GM19455 (cell line): ENCODE measurements at regions not wholly inside any gene's neighbourhood (a gene's known extent, or its start where the extent isn't known, plus 50 kb on each side); places are given as distances from the start of the nearest gene placed in this dataset.

Source experiments
- ATAC-seq: cut with Tn5 transposase; IDR thresholded peaks from one replicate; pipeline ENCODE4 v1.9.1; 2021; ENCODE audit not compliant: unreplicated experiment

- ATAC-seq, result peak; percentile 77
These were observed 212.7 kb upstream of the JUN start for GRCh38 chr1:58996341-58997059.

GRCh38 chr1:58997060-58997411, 213.2 kb upstream of the JUN start:
- peak; percentile 84 for ATAC-seq

- ATAC-seq, result no peak
These were observed 213.8 kb upstream of the JUN start for GRCh38 chr1:58997637-58998036.

- ATAC-seq, result no peak
These were observed 215.8 kb upstream of the JUN start for GRCh38 chr1:58999676-59000075.

GRCh38 chr1:59004755-59005154, 220.9 kb upstream of the JUN start:
- ATAC-seq, result no peak

- ATAC-seq, result peak; percentile 57
These were observed 221.8 kb upstream of the JUN start for GRCh38 chr1:59005491-59006288.

GRCh38 chr1:59006289-59006658, 222.4 kb upstream of the JUN start:
- ATAC-seq, result no peak

- ATAC-seq, result no peak
These were observed 223.1 kb upstream of the JUN start for GRCh38 chr1:59006932-59007331.

- ATAC-seq, result peak; percentile 7
These were observed 223.6 kb upstream of the JUN start for GRCh38 chr1:59007429-59007819.

GRCh38 chr1:59007820-59008598, 224.2 kb upstream of the JUN start:
- ATAC-seq, result peak; percentile 46

- no peak for ATAC-seq
These were observed 224.9 kb upstream of the JUN start for GRCh38 chr1:59008599-59009347.

GRCh38 chr1:59011663-59012062, 227.8 kb upstream of the JUN start:
- no peak for ATAC-seq

GRCh38 chr1:59012378-59012777, 228.5 kb upstream of the JUN start:
- no peak for ATAC-seq

- peak; percentile 49 for ATAC-seq
These were observed 229.6 kb upstream of the JUN start for GRCh38 chr1:59013276-59013927.

- ATAC-seq, result no peak
These were observed 230.1 kb upstream of the JUN start for GRCh38 chr1:59013928-59014279.

- no peak for ATAC-seq
These were observed 231.0 kb upstream of the JUN start for GRCh38 chr1:59014827-59015226.

GRCh38 chr1:59015708-59016107, 231.9 kb upstream of the JUN start:
- ATAC-seq, result no peak

GRCh38 chr1:59016390-59016789, 232.5 kb upstream of the JUN start:
- no peak for ATAC-seq

- ATAC-seq, result no peak
These were observed 233.8 kb upstream of the JUN start for GRCh38 chr1:59017501-59018231.

GRCh38 chr1:59018446-59018845, 234.6 kb upstream of the JUN start:
- no peak for ATAC-seq
